ENCODE measurements at regions not wholly inside any gene's neighbourhood (a gene's known extent, or its start where the extent isn't known, plus 50 kb on each side); places are given as distances from the start of the nearest gene placed in this dataset.

GRCh38 chr5:27705661-27706060 lies 667.3 kb upstream of the CDH9 start:
- TF ChIP-seq RARB (CRISPR knock-in tag; IDR thresholded peaks at IDR 0.05) (no peak), SNAI2 (CRISPR knock-in tag; IDR thresholded peaks at IDR 0.05) (no peak), ZFP30 (CRISPR knock-in tag; IDR thresholded peaks at IDR 0.05) (no peak), CSDC2 (CRISPR knock-in tag; IDR thresholded peaks at IDR 0.05) (no peak), CREB5 (CRISPR knock-in tag; IDR thresholded peaks at IDR 0.05; ENCODE audit: low read depth) (no peak), PATZ1 (CRISPR knock-in tag; IDR thresholded peaks at IDR 0.05; ENCODE audit: borderline replicate concordance) (no peak), ZNF70 (CRISPR knock-in tag; IDR thresholded peaks at IDR 0.05) (no peak)

Measured in SK-N-SH treated with all-trans-retinoic acid at 6 μM for 48 hours (cell line).